AG09309 (cell line): ENCODE measurements at regions not wholly inside any gene's neighbourhood (a gene's known extent, or its start where the extent isn't known, plus 50 kb on each side); places are given as distances from the start of the nearest gene placed in this dataset.
A peak's percentile ranks its signal among the peaks of the same experiment; 100 is the strongest.

Source experiments
- DNase-seq: peaks from one replicate; pipeline ENCODE4 v3.0.0-alpha.2; 2010; ENCODE audit warnings: low read depth
- H3K4me3 ChIP-seq: 2 replicates; pipeline ENCODE4 v1.5.1; 2011; ENCODE audit warnings: mild to moderate bottlenecking, low read depth, low read length, moderate library complexity; ENCODE audit not compliant: control insufficient read depth
- TF ChIP-seq, protein P1 (sequence below): IDR thresholded peaks from 2 replicates; pipeline ENCODE4 v1.5.1; 2011; ENCODE audit warnings: mild to moderate bottlenecking, low read depth, low read length, inconsistent platforms; ENCODE audit not compliant: insufficient read depth, control insufficient read depth; ENCODE audit errors: missing control alignments

DNA sequence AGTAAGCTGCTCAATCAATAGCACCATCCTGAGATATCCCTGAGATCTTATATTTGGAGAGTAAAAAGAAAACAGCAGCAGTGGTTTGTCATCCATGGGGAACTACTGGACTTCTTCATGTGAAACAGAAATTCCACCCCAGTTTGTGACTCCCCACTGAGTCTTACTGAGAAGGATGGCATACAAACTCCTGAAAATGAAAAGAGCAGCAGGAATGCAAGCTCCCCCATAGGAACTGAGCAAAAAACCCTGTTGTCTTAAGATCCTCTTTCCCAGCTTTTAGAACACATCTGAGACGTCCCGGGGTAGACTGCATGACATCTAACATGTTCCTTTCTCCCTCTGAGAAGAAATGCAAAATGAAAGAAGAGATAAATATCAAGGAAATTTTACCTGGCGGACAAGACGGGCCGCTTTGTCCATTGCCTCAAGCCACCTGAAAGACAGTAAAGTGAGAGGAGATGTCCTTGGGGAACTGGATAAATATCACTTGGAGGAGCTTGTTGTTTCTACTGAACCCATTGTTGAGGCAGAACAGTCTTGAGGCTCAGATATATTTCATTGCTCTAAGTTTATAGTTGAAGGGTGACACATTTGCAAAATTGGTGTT lies 117.1 kb downstream of the NUDT12 start:
- no peak for DNase-seq
- TF ChIP-seq, protein P1, sequence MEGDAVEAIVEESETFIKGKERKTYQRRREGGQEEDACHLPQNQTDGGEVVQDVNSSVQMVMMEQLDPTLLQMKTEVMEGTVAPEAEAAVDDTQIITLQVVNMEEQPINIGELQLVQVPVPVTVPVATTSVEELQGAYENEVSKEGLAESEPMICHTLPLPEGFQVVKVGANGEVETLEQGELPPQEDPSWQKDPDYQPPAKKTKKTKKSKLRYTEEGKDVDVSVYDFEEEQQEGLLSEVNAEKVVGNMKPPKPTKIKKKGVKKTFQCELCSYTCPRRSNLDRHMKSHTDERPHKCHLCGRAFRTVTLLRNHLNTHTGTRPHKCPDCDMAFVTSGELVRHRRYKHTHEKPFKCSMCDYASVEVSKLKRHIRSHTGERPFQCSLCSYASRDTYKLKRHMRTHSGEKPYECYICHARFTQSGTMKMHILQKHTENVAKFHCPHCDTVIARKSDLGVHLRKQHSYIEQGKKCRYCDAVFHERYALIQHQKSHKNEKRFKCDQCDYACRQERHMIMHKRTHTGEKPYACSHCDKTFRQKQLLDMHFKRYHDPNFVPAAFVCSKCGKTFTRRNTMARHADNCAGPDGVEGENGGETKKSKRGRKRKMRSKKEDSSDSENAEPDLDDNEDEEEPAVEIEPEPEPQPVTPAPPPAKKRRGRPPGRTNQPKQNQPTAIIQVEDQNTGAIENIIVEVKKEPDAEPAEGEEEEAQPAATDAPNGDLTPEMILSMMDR, result no peak

DNA sequence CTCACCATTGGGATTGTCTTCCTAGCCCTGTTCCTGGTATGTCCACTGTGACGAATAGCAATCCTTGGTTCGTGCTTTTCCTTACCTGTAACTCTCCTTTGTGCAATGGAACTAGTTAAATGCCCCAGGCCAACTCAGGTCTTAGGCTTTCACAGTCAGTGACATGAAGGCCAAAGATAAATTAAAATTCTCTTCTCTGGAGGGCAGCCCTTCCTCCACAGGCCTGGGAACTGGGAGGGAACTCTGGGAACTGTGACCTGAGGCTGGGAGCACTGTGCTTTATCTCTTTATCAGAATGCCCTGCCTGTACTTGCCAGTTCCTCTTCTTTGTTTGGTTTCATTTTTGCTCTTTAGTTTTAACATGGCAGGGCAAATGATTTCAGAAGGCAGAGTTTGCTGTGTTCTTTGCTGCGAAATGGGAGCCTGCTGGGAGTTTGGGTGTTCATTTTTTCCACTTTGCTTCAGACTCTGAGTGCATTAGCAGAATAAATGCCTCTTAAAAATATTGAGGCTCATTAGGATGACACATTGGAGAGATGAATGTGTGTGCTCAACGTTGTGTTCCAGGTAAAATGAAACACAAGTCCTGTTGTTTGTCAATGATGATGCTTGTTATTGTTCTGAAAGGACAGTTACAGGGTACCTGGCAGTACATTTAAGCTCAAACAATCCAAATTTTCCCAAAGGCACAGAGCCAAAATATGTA lies 118.1 kb downstream of the NUDT12 start:
- TF ChIP-seq, protein P1, result no peak
- H3K4me3 ChIP-seq, result no peak overlapping the region
- DNase-seq, result no peak

More for the DNA sequence above, 117.1 kb downstream of the NUDT12 start:
- H3K4me3 ChIP-seq, result no peak overlapping the region

DNA sequence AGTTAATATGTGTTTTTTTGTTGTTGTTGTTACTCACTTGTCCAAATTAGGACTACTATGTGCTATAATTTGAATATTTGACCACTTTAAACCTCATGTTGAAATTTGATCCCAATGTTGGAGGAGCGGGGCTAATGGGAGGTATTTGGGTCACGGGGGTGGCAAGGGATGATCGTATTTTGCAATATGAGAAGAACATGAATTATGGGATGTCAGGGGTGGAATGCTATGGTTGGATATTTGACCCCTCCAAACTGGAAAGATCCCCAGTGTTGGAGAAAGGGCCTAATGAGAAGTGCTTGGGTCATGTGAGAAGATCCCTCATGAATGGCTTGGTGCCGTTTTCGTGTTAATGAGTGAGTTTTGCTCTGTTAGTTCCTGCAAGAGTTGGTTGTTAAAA lies 119.8 kb downstream of the NUDT12 start:
- no peak overlapping the region for H3K4me3 ChIP-seq
- no peak for DNase-seq
- TF ChIP-seq, protein P1, result no peak

DNA sequence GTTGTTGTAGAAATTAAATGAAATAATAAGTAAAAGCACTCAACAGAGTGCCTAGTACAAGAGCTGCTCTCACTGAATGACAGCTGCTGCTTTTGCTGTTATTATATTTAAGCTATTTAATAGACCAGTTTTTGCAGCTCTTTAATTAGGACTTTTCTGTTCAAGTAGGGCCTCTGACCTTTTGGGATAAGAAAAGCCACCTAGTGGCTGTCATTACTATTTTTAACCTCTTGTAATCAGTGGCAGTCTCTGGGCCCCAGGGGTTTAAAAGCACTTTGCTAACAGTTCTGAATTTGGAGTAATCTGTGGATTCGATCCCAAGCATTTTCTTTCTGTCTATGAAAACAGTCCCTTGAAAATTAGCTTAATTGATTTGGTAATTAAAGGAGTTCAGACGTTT lies 121.1 kb downstream of the NUDT12 start:
- DNase-seq, result no peak
- H3K4me3 ChIP-seq, result no peak overlapping the region
- TF ChIP-seq, protein P1, result peak; percentile 7

DNA sequence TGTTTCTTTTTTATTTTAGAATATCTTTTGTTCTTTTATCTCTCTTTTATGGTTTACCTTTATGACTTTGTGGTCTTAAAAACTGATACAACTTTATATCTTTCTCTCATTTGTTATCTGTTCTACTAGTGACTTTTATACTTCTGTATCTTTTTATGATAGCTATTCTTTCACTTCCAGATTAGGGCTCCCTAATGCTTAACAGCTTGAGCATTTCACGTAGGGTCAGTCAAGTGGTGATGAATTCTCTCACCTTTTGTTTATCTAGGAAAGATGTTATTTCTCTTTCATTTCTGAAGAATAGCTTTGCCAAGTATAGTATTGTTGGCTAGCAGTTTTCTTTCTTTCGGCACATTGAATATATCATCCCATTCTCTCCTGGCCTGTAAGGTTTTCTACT lies 123.6 kb downstream of the NUDT12 start:
- H3K4me3 ChIP-seq, result no peak overlapping the region
- TF ChIP-seq, protein P1, result no peak
- no peak for DNase-seq

DNA sequence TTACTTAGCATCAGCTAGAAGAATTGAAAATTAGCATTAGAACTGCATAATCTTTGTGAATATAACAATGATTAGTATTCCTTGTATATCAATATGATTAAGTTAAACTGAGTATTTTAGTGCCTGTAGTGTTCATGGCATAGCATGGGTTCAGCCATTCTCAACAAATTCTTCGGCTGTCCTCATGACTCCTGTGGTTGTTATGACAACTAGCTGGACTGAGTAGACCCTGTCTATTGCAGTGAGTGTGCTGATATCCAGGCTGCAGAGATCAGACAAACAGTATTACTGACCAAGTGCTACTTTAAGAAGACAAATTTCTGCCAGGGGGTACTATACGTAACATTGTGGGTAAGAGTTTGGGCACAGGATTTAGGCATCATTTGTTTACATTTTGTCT lies 125.9 kb downstream of the NUDT12 start:
- TF ChIP-seq, protein P1, result no peak
- H3K4me3 ChIP-seq, result no peak overlapping the region
- no peak for DNase-seq
